Gastrocnemius medialis (tissue), 4 donors: ENCODE measurements at regions not wholly inside any gene's neighbourhood (a gene's known extent, or its start where the extent isn't known, plus 50 kb on each side); places are given as distances from the start of the nearest gene placed in this dataset.

Experiments used
- POLR2A ChIP-seq, 2 donors: fragments of 450-650 bp; IDR thresholded peaks; one replicate each; pipeline ENCODE4 v1.6.1; 2017; ENCODE audit warnings: antibody characterized with exemption in 2 of 2, mild to moderate bottlenecking in 2 of 2, moderate library complexity in 2 of 2
- TF ChIP-seq, protein P1 (sequence below), 5 experiments: fragments of 450-650 bp in 3 of 5; fragments of 200-600 bp in 2 of 5; sonication (generic) in 2 of 5; IDR thresholded peaks in 4 of 5; conservative IDR thresholded peaks in 1 of 5; 1 replicate in 4 of 5; 2 replicates in 1 of 5; pipeline ENCODE4 v1.5.1; 2016 to 2019; ENCODE audit warnings: antibody characterized with exemption in 5 of 5, mild to moderate bottlenecking in 3 of 5, moderate library complexity in 3 of 5

DNA sequence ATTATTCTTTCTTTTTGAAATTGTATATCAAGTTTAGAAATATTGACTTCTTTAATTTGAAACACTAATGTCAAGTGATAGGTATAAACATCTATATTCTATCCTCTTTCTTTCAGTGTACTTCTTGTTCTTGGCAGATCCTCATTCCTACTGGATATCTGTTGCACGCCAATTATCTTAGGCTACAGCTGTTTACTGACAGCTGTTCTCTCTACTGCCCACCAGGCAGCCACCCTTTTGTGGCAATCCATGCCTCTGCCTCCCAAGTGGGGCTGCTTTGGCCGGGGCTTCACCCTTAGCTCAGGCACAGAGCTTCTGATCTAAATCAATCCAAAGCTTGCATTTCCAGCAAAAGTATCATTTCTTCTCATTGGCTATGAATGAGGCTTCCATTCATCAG, 50.6 kb upstream of the ITSN2 start:
- TF ChIP-seq, protein P1, sequence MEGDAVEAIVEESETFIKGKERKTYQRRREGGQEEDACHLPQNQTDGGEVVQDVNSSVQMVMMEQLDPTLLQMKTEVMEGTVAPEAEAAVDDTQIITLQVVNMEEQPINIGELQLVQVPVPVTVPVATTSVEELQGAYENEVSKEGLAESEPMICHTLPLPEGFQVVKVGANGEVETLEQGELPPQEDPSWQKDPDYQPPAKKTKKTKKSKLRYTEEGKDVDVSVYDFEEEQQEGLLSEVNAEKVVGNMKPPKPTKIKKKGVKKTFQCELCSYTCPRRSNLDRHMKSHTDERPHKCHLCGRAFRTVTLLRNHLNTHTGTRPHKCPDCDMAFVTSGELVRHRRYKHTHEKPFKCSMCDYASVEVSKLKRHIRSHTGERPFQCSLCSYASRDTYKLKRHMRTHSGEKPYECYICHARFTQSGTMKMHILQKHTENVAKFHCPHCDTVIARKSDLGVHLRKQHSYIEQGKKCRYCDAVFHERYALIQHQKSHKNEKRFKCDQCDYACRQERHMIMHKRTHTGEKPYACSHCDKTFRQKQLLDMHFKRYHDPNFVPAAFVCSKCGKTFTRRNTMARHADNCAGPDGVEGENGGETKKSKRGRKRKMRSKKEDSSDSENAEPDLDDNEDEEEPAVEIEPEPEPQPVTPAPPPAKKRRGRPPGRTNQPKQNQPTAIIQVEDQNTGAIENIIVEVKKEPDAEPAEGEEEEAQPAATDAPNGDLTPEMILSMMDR (IDR thresholded peaks at IDR 0.05 in 4 of 5, conservative IDR thresholded peaks at IDR 0.05 in 1 of 5), result no peak
- TF ChIP-seq POLR2A (IDR thresholded peaks at IDR 0.05), result no peak
